HG02840 (cell line): ENCODE measurements at regions not wholly inside any gene's neighbourhood (a gene's known extent, or its start where the extent isn't known, plus 50 kb on each side); places are given as distances from the start of the nearest gene placed in this dataset.
A peak's percentile ranks its signal among the peaks of the same experiment; 100 is the strongest.

Experiments
- ATAC-seq: cut with Tn5 transposase; IDR thresholded peaks from one replicate; pipeline ENCODE4 v1.9.1; 2021; ENCODE audit warnings: mild to moderate bottlenecking, moderate library complexity, moderate number of reproducible peaks; ENCODE audit not compliant: unreplicated experiment, low FRiP score

- no peak for ATAC-seq
Observed at GRCh38 chr7:10703059-10703458, 270.6 kb upstream of the PHF14 start.

GRCh38 chr7:10703981-10704380 is 269.7 kb upstream of the PHF14 start:
- no peak for ATAC-seq

- ATAC-seq: no peak
Observed at GRCh38 chr7:10704653-10705052, 269.0 kb upstream of the PHF14 start.

- ATAC-seq: peak; percentile 99
Observed at GRCh38 chr7:10706875-10707493, 266.7 kb upstream of the PHF14 start.

- no peak for ATAC-seq
Observed at GRCh38 chr7:10707519-10707918, 266.2 kb upstream of the PHF14 start.

- ATAC-seq: no peak
Observed at GRCh38 chr7:10708447-10708846, 265.2 kb upstream of the PHF14 start.

GRCh38 chr7:10718768-10719167 is 254.9 kb upstream of the PHF14 start:
- ATAC-seq: no peak

GRCh38 chr7:10720042-10720441 is 253.6 kb upstream of the PHF14 start:
- no peak for ATAC-seq

- no peak for ATAC-seq
Observed at GRCh38 chr7:10721289-10721688, 252.4 kb upstream of the PHF14 start.

GRCh38 chr7:10723832-10724231 is 249.8 kb upstream of the PHF14 start:
- no peak for ATAC-seq

GRCh38 chr7:10724449-10724848 is 249.2 kb upstream of the PHF14 start:
- no peak for ATAC-seq

GRCh38 chr7:10727636-10728035 is 246.0 kb upstream of the PHF14 start:
- no peak for ATAC-seq

- no peak for ATAC-seq
Observed at GRCh38 chr7:10731253-10731773, 242.4 kb upstream of the PHF14 start.

GRCh38 chr7:10733747-10734146 is 239.9 kb upstream of the PHF14 start:
- no peak for ATAC-seq

- no peak for ATAC-seq
Observed at GRCh38 chr7:10734595-10734994, 239.1 kb upstream of the PHF14 start.

- no peak for ATAC-seq
Observed at GRCh38 chr7:10739401-10739800, 234.3 kb upstream of the PHF14 start.

- ATAC-seq: no peak
Observed at GRCh38 chr7:10740805-10741204, 232.9 kb upstream of the PHF14 start.

GRCh38 chr7:10756981-10757380 is 216.7 kb upstream of the PHF14 start:
- ATAC-seq: no peak

- ATAC-seq: no peak
Observed at GRCh38 chr7:10759120-10759519, 214.6 kb upstream of the PHF14 start.

GRCh38 chr7:10767771-10768170 is 205.9 kb upstream of the PHF14 start:
- no peak for ATAC-seq

GRCh38 chr7:10770176-10770575 is 203.5 kb upstream of the PHF14 start:
- no peak for ATAC-seq

GRCh38 chr7:10773430-10773829 is 200.2 kb upstream of the PHF14 start:
- ATAC-seq: no peak
